GM21528 (cell line): ENCODE measurements at regions not wholly inside any gene's neighbourhood (a gene's known extent, or its start where the extent isn't known, plus 50 kb on each side); places are given as distances from the start of the nearest gene placed in this dataset.

Source experiments
- ATAC-seq: cut with Tn5 transposase; IDR thresholded peaks from one replicate; pipeline ENCODE4 v1.9.1; 2021; ENCODE audit warnings: mild to moderate bottlenecking, moderate library complexity; ENCODE audit not compliant: unreplicated experiment, low FRiP score

DNA sequence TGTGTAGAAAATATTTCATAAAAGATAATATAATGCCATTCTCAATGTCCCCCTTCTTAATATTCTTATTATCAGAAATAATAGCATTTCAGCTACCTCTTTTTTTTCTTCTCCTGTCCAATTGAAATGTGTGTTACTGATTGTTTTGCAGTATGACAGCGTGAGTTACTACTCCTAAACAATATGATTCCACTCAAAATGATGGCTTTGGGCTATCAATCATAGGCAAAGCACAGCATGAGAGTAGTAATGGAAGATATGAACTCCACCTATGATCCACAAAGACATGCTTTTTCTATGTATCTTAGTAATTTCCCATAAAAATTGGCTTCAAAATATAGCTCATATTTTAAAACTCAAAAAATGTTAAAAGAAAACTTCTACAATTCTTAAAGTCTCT, 867.3 kb upstream of the NUDT12 start:
- no peak for ATAC-seq

DNA sequence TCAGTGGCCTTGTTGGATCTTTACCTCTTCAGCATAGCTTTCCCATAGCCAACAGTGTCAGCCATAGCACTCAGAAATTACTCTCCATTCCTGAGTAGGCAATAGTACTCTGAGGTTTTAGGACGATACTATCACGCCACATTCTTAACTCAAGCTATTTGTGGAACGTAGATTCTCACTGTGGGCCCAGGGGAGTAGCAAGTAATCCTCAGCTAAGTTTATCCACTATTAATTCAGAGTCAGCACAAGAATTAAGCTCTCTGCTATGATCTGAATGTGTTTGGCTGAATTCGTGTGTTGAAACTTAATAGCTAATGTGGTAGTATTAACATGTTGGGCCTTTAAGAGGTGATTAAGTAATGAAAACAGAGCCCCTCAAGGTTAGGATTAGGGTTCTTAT, 858.8 kb upstream of the NUDT12 start:
- ATAC-seq, result no peak

DNA sequence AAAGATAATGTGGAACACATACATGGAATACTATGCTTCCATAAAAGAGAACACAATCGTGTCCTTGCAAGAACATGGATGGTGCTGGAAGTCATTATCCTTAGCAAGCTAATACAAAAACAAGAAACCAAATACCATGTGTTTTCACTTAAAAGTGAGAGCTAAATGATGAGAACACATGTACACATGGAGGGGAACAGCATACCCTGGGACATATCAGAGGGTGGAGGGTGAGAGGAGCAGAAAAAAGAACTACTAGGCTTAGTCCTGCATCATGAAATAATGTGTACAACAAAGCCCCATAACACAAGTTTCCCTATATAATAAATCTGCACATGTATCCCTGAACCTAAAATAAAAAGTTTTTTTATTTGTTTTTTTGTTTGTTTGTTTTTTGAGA, 855.5 kb upstream of the NUDT12 start:
- no peak for ATAC-seq

DNA sequence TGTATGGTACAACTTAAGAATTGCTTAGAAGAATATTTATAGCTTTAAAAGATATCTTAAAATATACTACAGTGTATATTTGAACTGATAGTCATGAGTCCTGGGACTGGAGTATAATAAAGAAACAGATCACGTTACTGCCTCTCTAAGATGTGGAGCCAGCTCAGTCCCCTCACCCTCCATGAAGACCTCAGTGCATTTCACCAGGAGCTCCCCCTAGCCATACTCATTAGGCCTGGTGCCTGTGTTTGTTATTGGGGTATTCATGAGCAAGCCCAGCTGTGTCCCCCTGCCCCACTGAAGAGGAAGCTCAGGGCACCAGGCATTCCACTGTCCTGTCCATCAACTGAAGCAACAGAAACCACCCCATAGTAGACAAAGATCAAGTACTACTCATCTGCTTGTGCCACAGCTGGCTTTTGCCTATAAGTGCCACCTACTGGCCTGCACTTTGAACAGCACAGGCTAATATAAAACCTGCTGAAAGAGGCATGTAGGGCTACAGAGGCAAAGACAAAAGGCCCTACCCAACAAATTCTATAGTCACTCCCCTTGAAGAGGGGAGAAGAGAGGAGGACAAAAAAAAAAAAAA, 850.2 kb upstream of the NUDT12 start:
- ATAC-seq, result no peak

DNA sequence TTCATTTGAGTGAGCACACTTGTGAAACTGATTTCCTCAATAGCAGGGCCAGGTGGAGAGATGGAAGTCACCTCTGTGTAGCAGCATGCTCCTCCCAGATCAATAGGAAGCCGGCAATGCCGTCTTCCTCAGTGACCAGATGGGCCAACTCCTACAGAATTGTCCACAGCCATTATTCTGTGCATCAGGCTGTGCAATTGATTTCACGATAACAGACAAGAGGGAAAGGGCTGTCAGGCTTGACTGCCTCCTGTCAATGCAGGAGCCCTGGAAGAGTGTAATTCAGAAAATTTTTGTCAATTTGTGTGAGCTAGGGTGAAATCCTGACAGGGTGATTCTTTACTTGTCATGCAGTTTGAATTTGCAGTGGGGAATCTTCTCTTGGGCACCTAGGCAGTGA, 838.4 kb upstream of the NUDT12 start:
- no peak for ATAC-seq

DNA sequence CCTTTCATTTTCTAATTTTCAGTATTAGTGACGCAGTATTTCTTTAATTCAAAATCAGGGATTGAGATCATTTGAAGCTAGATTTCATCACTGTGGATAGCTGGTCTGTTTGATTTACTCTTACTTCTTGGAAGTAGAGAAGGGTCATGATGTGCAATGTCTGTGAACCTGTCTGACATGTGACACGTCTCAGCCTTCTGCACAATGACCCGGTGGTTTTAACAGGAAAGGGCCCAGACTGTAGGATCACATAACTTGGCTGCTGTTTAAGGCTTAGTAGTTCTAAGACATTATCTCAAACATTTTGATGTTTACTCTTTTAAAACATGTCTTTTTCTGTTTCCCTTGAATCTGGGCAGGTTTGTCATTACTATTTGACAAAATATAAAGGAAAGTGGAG, 823.3 kb upstream of the NUDT12 start:
- ATAC-seq, result no peak

DNA sequence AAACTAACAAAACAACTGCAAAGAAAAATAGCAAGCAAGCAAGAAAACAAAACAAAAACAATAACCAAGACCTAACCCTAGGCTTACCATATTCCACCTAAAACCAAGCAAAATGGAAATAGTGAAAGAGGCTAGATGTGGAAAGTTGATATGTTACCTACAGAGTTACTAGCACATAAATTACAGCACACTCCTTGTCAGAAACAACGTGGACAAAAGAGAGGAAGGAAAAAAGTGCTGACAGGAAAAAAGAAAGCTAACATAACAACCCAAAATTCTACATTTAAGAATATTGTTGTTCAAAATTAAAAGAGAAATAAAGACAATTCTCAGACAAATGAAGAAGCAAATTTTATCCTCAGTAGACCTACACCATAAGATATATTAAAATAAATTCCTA, 812.8 kb upstream of the NUDT12 start:
- ATAC-seq, result no peak

DNA sequence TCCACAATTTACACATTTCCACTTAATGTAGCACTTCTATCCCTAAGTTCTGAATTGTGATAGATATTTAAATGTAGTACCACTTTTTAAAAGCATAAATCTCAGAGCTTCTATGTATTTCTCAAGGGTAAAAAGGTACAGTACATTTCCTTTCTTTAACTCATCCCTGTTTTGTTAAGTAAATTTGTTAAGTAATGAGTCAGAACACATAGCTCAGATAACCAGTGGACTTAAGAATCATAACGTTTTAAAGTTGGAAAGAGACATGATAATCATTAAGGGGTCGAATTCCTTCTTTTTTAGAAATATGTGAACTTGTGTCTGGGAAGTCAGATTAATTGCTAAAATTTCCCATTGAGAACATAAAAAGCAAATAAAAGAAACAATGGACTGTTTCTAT, 810.2 kb upstream of the NUDT12 start:
- ATAC-seq, result no peak

DNA sequence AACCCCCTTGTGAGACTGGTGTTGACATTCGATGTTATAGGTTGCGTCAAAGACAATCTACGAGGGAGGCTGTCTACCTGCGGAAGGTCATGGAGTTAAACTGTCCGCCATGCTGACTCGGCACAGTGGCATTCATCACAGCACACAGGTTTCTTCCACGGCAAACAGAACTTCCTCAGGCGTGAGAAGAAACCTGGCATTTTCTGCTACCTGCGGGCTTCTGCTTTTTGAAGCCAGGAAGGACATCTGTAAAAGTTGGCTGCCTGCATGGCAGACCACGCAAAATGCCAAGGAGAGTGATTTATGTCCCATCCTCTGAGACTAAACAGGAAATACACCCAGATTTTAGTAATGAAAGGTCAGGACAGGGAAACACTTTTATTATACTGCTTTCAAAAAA, 809.8 kb upstream of the NUDT12 start:
- no peak for ATAC-seq

DNA sequence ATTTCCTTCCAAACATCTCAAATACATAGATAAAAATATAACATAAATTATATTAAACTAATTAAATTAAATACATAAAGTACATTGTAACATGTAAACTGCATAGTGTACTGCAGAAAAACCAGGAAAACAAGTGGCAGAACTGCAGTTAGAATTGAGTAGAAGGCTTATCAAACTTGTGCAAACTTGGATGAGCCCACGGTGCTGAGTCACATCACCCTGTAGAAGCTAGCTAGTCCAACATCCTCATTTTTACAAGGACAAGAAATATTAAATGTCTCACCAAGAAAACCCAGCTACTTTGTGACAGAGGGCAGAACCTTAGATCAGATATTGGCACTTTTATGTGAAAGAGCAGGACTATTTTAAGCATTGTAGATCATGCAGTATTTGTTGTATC, 807.9 kb upstream of the NUDT12 start:
- ATAC-seq, result no peak

DNA sequence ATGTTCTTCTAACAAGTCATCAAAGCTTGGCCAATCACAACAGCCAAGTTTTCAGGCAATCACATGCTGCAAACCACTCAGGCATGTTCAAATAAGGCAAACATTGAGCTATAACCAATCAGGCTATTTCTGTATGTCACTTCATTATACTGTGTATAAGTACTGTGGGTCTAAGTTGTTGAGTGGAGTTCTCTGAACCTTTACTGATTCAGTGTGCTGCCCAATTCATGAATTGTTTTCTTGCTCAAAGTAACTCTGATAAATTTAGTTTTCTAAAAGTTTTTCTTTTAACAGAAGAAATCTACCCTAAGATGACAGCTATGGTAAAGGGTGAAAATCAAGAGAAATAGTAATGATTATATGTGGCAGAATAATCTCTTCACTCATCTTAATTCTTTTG, 805.4 kb upstream of the NUDT12 start:
- ATAC-seq, result no peak

DNA sequence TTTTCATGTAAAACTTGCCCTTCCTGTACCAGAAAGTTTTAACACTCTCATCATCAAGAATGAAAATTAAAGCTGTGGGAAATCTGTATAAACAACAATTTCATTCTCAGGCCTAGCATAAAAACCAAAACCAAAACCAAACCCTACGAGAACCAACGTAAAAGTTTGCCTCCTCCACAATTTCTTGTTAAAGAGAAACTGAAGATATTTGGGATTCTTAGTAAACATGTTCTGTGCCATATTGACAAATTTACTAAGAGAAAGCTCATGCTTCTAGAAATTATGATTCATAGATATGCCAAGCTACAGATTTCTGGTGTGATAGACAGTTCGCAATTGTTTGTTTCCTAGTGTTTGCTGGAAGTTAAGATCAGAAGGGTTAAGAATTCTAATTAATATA, 801.0 kb upstream of the NUDT12 start:
- ATAC-seq, result no peak

DNA sequence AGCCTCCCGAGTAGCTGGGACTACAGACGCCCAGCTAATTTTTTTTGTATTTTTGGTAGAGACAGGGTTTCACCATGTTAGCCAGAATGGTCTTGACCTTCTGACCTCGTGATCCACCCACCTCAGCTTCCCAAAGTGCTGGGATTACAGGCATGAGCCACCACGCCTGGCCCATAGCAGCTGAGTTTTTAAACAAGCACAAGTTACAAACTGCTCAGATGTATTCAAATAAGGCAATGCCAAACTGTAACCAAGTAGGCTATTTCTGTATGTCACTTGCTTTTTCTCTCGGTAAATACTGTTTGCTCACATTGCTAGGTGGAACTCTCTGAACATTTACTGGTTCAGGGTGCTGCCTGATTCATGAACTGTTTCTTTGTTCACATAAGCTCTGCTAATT, 799.3 kb upstream of the NUDT12 start:
- ATAC-seq, result no peak

DNA sequence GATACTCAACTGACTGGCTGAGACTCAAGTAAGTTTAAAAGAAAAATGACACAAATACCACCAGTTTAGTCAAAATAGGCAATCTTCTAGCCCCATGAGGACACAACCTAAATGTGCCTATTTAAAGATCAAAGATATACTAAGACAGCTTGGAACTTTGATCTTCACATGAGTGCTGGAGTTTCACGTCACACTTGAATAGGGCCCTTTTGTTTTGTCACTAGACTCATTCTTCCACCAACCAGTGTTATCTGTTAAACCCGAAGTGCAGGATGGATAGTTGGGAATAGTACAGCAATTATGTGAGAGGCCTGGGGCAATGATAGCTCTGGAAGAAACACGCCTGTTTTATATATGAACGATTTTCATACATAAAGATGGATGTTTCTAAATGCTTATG, 792.8 kb upstream of the NUDT12 start:
- ATAC-seq, result no peak

DNA sequence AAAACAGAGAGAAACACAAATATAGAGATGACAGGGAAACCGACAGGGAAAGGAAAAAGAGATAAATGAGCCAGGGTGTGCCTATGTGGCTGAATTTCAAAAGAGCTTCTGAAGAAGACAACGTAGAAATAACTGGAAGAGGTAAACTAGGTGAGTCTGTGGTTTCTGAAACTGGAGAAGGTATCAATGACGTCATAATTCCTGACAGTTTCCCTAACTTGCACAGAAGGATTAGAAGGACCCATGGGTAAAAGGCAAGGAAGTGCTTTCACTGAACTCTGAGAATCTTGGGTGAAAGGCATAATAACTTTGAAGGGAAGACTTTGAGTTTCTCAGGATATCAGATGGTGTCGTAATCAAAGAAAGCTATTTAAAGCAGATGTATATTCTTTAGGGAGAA, 790.8 kb upstream of the NUDT12 start:
- no peak for ATAC-seq

DNA sequence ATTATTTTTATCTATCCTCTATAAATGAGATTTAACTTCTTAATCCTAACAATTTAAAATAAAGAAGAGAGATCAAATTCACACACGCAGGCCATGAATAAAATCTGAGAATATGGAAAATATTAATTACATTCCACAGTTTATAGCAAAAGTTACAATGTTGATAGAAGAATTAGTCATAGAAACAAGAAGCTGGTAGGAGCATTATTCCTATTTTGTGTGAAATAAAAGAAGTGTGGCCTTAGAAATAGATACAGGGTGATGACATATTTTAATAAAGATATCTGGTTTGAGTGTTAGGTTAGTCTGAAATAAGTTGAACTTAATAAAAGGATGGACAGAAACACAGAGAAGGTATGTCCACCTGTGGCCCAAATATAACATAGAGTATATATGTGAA, 790.4 kb upstream of the NUDT12 start:
- ATAC-seq, result no peak

DNA sequence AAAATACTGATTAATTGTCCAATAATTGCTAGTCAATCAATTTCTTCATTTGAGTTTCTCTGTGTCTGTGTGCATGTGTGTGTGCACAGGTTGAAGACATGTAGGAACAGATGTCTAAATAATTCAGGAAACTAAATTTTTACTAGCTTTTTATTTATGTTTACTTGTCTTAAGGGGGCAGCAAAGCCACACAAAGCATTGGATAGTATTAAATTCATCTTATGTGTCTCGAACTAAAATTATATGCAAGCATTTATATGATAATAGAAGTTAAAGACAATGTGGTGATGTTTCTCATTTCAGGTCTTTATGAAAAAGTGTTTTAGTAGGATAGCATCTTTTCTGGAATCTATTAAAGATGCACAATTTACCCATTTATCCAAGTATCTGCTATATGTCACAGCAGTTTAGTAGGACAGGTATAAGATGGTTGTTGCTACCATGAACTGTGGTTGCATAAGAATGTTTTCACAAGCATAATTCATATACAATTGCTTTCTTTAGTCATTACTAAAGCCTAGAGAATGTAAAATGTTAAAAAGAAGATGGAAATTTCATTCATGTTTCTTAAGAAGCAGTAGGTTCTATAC, 784.6 kb upstream of the NUDT12 start:
- ATAC-seq, result no peak

DNA sequence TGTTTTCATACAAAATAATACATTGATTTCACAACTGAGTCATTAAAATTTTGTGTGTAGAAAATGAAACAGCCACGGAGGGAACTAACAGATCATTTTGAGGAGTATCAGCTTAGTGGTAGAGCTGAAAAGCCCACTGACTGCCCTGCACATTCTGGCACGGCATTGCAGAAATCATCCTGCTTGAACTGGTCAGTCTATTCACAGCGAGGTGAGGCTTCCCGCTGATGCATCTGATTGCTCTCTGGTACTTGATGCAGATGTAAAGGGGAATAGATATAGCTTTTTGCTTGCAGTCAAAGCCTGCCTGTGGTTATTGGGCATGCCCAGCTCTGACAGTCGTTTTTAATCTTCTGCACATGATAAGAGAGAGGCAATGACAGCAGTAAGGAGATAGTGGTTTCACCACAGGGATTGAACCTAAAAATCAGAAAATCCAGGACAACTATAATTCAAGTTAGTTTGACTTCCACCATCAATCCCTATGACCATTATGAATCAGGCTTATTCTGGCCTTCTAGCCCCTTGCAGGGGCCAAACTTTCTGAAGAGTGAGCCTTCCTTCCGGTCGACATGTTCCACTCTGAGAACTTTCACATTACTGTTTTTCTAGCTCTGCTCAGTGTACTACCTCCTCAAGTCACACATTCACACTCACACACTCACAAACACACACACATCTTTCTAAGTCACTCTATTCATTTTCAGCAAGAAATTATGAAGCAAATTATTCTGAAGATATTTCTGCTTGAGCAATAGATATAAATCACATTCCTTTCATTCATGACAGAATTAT, 782.8 kb upstream of the NUDT12 start:
- ATAC-seq, result no peak

DNA sequence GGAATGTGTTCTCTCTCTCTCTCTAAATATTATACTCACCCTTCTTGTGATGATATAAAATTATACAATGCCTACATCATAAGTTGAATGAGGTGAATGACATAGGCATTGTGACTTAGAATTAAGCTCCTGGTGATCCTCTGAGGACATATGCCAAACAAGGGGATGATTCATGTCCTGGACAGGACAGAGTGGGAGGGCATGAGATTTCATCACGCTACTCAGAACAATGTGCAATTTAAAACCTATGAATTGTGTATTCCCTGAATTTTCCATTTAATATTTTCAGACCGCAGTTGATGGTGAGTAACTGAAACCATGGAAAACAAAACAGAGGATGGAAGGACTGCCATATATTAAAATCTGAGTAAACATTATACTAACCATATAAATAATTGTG, 782.2 kb upstream of the NUDT12 start:
- ATAC-seq, result no peak

DNA sequence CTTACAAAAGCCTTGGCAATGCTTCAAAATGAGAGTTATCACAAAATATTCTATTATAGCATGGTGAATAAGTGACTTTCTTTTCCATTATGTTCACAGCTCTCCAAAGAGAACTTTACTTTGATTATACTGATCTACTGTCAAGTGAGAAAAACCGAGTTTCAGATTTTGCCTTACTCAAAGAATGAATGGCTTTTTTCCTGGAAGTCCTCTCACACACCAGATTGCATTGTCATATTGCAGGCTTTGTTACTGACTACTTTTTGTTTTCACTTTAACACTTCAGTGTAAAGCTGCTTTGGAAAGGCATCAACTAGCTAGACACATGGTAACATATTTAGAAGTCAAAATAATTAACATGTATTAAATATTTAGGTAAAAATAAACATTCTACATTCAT, 765.2 kb upstream of the NUDT12 start:
- ATAC-seq, result no peak

DNA sequence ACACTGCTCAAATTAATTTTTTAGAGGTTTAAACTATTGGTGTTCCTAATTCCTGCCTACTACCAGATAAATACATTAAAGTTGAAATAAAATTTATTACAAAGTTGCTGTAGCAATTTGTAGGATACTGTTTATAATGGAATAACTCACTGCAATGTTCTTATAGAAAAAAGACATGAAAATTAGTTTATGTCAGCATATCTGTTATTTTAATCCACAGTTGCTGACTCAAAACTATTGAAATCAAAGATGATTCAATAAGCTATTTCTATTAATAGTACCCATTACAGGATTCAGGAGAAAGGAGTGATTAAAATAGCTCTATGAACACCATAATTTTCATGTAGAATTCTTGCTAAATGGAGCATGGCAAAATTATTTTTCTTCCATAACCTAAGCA, 764.4 kb upstream of the NUDT12 start:
- no peak for ATAC-seq

DNA sequence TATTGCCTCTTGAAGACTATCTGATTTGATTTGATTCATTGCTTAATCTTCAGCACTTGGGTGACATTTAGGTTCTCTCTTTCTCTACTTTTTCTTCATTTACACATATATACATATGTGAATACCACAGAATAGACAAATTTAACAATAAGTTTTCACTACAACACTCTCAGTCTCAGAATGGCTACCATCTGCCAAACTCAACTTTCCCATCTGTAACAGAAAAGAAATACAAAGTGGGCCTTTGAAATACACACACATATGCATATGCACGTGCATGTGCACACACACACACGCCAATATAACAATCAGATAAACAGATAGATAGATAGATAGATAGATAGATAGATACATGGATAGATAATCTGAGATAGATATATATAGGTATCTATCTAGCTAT, 762.8 kb upstream of the NUDT12 start:
- ATAC-seq, result no peak
